HAP-1 (cell line): ENCODE measurements at regions not wholly inside any gene's neighbourhood (a gene's known extent, or its start where the extent isn't known, plus 50 kb on each side); places are given as distances from the start of the nearest gene placed in this dataset.
"Not testable (repeated sequence)": the region's sequence is repeated elsewhere in the genome, so short reads cannot be mapped to it uniquely, and the experiment has no call there.

ENCODE experiments used
- DNase-seq, 2 experiments: peaks; one replicate each; pipeline ENCODE4 v3.0.0-alpha.2; 2016 to 2020; ENCODE audit warnings: low spot score in 2 of 2
- H3K27me3 ChIP-seq: fragments of 250-450 bp; sonication (Bioruptor Pico); 2 replicates; pipeline ENCODE4 v1.5.1; 2020; ENCODE audit warnings: low read depth, mild to moderate bottlenecking, moderate library complexity
- H3K36me3 ChIP-seq: fragments of 250-450 bp; sonication (Bioruptor Pico); replicated peaks from 2 replicates; pipeline ENCODE4 v1.5.1; 2020; ENCODE audit warnings: mild to moderate bottlenecking
- H3K4me1 ChIP-seq: fragments of 250-450 bp; sonication (Bioruptor Pico); 2 replicates; pipeline ENCODE4 v1.5.1; 2020; ENCODE audit warnings: mild to moderate bottlenecking
- H3K4me3 ChIP-seq: fragments of 250-450 bp; sonication (Bioruptor Pico); 2 replicates; pipeline ENCODE4 v1.5.1; 2020; ENCODE audit warnings: mild to moderate bottlenecking, moderate library complexity
- H3K9me3 ChIP-seq: fragments of 250-450 bp; sonication (Bioruptor Pico); 2 replicates; pipeline ENCODE4 v1.5.1; 2020; ENCODE audit warnings: mild to moderate bottlenecking, moderate library complexity
- in situ Hi-C: fragments of 300-500 bp; cut with MboI; formaldehyde crosslinking; loops from 3 replicates; pipeline ENCODE4 v1.14.3; 2020; ENCODE audit warnings: low sequenced_read_pairs, inconsistent platforms, mixed read lengths

DNA sequence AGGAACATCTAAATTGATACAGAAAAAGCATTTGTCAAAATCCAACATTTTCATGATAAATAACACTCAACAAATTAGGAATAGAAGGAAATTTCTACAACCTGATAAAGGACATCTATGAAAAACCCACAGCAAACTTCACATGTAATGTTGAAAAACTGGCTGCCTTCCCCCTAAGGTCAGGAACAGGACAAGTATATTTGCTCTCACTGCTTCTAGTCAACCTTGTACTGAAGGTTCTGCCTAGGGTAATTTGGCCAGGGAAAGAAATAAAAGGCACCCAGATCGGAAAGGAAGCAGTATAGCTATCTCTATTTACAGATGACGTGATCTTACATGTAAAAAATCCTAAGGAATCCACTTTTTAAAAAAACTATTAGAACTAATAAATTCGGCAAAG is 97.1 kb upstream of the USP9X start:
- Histone ChIP-seq H3K36me3 (no peaks in the 10 kb centered on the region), H3K4me3 (no peak overlapping the region), H3K9me3 (no peaks in the 10 kb centered on the region), H3K27me3 (no peaks in the 10 kb centered on the region), H3K4me1 (peaks cover 6% of the 10 kb centered on the region)
- no peak for DNase-seq
- in situ Hi-C loops: no loop called here

DNA sequence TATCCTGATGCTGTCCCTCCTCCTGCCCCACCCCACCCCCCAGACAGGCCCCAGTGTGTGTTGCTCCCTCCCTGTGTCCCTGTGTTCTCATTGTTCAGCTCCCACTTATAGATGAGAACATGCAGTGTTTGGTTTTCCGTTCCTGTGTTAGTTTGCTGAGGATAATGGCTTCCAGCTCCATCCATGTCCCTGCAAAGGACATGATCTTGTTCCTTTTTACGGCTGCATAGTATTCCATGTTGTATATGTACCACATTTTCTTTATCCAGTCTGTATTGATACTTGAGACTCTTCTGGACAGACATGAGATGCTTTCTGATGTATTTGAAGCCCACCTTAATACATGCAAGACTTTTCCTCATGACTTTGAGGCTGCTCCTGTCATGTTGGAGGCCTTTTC is 91.8 kb upstream of the USP9X start:
- H3K27me3 ChIP-seq, DNase-seq, H3K9me3 ChIP-seq, H3K36me3 ChIP-seq, in situ Hi-C loops, H3K4me3 ChIP-seq, H3K4me1 ChIP-seq: not testable (repeated sequence)

DNA sequence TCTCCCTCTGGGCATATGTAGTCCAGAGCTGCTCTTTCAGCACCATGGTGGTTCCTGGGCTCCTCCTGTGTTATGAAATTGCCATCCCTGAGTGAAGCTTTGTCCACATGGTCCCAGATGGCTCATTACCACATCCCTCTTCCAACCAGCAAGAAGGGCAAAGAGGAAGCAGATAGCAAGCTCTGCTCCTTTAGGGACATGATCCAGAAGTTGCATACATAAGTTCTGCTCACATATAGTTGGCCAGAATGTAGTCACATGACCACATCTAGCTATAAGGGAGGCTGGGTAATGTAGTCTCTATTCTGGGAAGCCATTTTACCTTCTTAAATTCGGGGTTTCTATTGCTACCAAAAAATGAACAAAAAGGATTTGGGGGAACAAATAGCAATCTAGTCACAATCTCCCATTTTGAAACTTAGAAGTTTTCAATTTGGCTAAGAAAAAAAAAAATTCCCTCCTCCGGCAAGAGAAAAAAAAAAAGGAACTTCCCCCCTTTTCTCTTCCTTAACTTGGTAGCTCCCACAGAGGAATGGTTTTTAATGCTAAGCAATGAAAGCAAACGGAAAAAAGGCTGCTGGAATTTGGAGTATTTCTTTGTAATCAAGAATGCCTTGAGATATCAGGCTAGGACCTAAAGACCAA is 88.2 kb upstream of the USP9X start:
- H3K27me3 ChIP-seq: no peaks in the 10 kb centered on the region
- DNase-seq: peak; percentile 46 to 91
- no peaks in the 10 kb centered on the region for H3K36me3 ChIP-seq
- H3K9me3 ChIP-seq: no peaks in the 10 kb centered on the region; the same call in 1 of the 2 replicates
- H3K4me3 ChIP-seq: peak overlapping the region; percentile 16
- peaks cover 9% of the 10 kb centered on the region for H3K4me1 ChIP-seq
- in situ Hi-C loops: no loop called here

DNA sequence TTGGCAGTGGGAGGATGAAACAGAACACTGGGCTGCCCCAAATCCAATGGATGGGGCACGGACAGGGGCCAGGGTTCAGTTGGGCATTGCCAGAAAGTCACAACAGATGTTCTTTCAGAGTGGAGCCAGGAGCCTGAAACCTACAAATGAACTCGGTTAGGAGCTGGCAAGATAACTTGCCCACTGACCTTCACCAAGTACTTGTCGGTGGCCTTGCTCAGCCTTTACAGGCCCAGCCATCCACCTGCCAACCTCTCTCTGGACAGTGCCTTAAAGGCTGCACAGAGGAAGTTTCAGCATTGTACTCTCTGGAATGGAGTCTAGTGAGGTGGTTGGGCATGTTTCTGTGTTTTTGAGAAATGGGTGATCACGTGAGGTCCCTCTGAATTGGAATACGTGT is 87.1 kb upstream of the USP9X start:
- Histone ChIP-seq H3K36me3 (no peaks in the 10 kb centered on the region), H3K4me1 (peaks cover 9% of the 10 kb centered on the region), H3K9me3 (no peaks in the 10 kb centered on the region; the same call in 1 of the 2 replicates), H3K4me3 (no peak overlapping the region), H3K27me3 (no peaks in the 10 kb centered on the region)
- in situ Hi-C loops: no loop called here
- DNase-seq: no peak

DNA sequence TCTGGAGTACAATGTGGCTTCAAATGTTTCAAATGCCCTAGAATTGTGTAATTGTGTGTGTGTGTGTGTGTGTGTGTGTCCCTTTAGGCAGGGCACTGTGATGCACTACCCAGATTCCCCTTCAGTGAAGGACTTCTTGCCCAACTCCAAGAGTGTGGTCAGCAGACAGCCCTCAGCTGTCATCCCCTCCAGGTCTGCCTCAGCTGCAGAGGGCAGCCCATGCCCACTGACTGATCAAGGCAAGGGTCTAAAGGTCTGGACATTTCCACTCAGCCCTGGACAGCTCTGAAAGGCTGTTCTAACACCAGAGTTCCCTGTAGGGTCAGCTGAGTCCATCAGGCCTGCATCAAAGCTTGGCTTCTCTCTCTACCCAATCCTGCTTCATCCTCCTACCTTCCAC is 83.9 kb upstream of the USP9X start:
- Histone ChIP-seq H3K9me3 (no peaks in the 10 kb centered on the region), H3K27me3 (no peaks in the 10 kb centered on the region), H3K4me3 (no peak overlapping the region), H3K4me1 (peaks cover 11% of the 10 kb centered on the region), H3K36me3 (no peaks in the 10 kb centered on the region)
- DNase-seq: no peak
- in situ Hi-C loops: no loop called here

DNA sequence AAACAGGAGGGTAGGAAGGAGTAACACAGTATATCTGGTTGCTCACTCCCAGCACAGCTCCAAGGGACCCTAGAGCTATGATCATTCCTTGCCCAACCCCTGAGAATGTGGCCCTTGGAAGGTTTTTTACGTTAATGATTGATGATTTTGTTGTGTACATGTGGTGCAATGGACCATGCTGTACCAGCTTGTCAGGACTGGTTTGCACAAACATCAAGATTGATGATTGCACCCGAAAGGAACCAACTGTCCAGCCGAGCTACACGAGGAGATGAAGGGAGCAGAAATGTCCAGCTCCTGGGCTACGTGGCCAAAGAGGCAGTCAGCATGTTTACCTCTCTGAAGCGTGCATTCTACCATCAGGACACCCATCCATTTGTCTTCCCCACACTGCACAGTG is 83.2 kb upstream of the USP9X start:
- no peaks in the 10 kb centered on the region for H3K27me3 ChIP-seq
- DNase-seq: no peak
- no peak overlapping the region for H3K4me3 ChIP-seq
- in situ Hi-C loops: no loop called here
- H3K36me3 ChIP-seq: no peaks in the 10 kb centered on the region
- peaks cover 8% of the 10 kb centered on the region for H3K4me1 ChIP-seq
- H3K9me3 ChIP-seq: no peaks in the 10 kb centered on the region

DNA sequence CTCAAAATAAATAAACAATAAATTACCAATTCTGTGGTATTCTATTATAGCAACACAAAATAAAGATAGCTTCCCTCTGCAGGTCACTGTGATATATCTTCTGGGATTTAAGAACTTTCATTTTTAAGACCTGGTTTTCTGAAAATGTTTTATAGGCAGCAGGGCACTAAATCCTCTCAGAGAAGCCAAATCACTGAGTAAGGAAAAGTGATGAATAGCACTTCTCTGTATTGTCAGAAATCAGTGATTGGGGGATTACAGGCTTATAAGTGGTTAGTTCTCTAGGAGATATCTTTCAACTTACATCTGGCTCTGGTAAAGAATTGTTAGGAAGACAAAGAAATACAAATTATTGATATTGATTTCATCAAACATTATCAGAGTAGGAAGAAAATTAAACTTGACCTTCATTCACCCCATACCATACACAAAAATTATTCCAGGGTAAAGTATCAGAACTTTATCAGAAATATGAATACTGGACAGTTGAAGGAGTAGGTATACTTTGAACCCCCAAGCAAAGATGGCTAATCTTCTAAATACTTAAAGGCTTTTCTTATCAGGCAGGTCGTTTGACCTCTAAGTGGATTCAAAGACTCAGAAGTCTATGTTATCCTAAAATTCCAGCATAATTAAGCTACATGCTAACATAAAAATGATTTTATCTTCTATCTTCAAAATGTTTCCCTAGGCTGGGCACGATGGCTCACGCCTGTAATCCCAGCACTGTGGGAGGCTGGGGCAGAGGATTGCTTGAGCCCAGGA is 81.6 kb upstream of the USP9X start:
- Histone ChIP-seq H3K4me3 (no peak overlapping the region), H3K4me1 (peaks cover 3% of the 10 kb centered on the region; the same call in 1 of the 2 replicates), H3K36me3 (no peaks in the 10 kb centered on the region), H3K27me3 (no peaks in the 10 kb centered on the region), H3K9me3 (no peaks in the 10 kb centered on the region)
- in situ Hi-C loops: no loop called here
- no peak for DNase-seq

DNA sequence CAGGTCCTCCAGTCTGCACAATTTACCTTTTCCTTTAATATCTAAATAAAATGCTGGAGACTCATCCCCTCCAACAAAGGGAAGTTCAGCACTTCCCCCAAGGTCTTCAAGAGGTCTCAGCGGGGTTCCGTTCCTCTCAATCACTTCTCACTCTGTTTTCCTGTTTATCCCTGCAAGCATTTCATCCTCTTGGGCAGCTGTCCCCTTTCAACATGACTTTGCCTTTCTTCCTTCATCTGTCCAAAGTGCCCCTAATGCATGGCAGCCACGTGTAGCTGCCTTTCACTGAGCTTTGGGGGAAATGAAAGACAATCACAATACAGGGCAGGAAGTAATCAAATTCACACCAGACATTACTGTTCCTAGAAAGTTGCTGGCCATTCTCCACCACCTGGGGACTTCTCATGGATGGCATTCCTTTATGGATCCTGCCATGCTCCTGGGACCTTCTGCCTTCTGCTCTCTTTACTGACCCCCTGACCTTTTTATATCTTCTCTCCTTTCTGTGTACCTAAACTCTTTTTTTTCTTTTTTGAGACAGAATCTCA is 79.7 kb upstream of the USP9X start:
- H3K9me3 ChIP-seq: no peaks in the 10 kb centered on the region
- H3K4me1 ChIP-seq: peaks cover 10% of the 10 kb centered on the region
- in situ Hi-C loops: no loop called here
- no peaks in the 10 kb centered on the region for H3K27me3 ChIP-seq
- no peak overlapping the region for H3K4me3 ChIP-seq
- no peak for DNase-seq
- no peaks in the 10 kb centered on the region for H3K36me3 ChIP-seq

DNA sequence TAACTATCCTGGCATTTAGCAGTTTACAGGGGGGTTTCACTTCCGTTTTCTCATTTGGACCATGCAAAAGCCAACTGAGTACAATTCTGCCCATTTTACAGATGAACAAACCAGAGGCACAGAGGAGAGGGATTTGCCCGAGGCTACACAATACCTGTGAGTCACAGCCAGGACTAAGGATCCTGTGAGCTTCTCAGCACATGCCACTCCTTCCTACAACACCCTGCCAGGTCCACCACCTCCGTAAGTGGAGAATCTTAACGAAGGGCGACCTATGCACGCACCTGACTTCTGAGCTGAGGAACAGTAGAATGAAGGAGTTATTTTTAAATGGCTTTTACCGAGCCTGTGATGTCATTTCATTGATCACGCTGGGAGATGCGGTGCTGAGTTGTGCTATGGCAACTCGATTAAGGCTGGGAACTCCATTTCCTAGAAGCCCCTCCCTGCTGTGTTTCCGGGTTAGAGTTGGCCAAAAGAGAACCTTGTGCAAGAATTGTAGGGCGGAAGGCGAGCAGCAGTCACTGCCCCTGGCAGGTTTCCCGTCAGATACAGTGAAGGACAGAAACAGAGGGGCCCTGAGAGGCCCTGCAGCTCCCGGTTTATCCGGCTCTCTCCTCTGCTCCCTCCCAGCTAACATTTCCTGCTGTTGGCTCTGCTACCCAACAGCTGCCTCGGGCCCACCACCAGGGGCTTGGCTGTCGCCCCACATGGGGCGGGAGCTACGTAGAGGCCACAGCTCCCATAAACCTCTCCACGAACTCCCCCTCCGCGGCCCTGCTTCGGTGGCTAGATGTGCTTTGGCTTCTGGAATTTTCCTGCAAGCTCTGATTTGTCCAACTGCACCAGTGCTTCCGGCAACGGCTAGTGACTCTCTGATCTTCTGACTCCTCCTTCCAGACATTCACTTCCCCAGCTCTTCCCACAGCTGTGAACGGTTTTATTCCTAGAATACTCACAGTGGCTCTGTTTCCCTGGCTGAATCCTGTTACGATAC is 75.1 kb upstream of the USP9X start:
- no peaks in the 10 kb centered on the region for H3K9me3 ChIP-seq
- no peaks in the 10 kb centered on the region for H3K27me3 ChIP-seq
- peaks cover 11% of the 10 kb centered on the region for H3K4me1 ChIP-seq
- no peaks in the 10 kb centered on the region for H3K36me3 ChIP-seq
- H3K4me3 ChIP-seq: no peak overlapping the region
- DNase-seq: peak; percentile 14 to 61
- in situ Hi-C loops: no loop called here

DNA sequence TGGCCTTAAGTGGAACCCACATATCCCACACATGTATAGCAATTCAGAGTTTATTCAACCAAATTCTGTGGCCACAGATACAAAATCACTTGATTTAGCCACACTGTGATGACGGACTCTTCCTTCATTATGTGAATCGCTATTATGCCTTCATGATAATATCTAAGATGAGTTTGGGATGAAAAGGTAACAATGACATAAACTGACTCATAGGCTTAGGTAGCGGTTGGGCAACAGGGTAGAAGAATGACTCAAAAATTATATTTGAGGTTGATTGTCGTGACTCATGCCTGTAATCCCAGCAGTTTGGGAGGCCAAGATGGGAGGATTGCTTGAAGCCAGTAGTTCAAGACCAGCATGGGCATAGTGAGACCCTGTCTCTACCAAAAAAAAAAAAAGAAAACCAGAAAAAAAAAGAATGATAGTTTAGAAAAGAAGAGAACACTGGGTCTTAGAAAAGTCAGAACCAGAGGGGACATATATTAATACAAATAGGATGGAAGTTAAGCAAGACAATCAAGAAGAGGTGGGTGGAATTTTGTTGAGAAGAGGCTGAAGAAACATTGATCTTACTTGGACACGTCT is 70.4 kb upstream of the USP9X start:
- peaks cover 11% of the 10 kb centered on the region for H3K4me1 ChIP-seq

DNA sequence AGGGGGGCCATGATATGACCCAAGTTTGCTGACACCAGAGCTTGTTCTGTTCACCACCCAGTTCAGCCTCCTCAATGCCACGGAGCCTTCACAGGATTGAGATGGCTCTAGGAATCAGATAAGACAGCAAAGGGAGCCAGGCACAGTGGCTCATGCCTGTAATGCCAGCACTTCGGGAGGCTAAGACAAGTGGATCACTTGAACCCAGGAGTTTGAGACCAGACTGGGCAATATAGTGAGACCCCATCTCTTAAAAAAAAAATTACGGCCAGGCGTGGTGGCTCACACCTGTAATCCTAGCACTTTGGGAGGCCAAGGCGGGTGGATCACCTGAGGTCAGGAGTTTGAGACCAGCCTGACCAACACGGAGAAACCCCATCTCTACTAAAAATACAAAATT is 67.5 kb upstream of the USP9X start:
- DNase-seq, H3K27me3 ChIP-seq, H3K36me3 ChIP-seq, in situ Hi-C loops, H3K4me1 ChIP-seq, H3K9me3 ChIP-seq, H3K4me3 ChIP-seq: not testable (repeated sequence)

More for the DNA sequence above, 70.4 kb upstream of the USP9X start:
- in situ Hi-C loops: no loop called here
- H3K36me3 ChIP-seq: no peaks in the 10 kb centered on the region
- no peaks in the 10 kb centered on the region for H3K9me3 ChIP-seq
- no peak overlapping the region for H3K4me3 ChIP-seq
- no peaks in the 10 kb centered on the region for H3K27me3 ChIP-seq
- no peak for DNase-seq

DNA sequence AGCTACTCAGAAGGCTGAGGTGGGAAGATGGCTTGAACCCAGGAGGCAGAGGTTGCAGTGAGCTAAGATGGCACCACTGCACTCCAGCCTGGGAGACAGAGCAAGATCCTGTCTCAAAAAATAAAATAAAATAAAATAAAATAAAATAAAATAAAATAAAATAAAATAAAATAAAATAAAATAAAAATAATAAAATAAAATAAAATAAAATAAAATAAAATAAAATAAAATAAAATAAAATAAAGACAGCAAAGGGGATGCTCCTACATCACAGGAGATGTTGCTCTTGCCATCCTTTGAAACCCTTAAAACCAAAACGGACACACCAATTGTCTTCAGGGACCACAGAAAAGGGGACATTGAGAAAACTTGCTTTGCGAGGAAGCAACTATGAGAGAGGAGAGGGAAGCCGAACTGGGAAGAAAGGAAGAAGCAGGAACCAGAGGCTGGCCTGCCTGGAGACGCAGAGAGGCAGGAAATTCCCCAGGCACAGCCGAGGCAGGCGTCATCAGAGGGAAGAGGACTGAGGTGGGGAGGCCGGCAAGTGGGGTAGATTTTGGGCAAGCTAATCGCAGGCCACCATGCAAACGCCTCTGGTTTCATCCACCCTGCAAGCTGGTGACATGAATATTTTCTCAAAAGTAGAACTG is 66.7 kb upstream of the USP9X start:
- H3K4me1 ChIP-seq, DNase-seq, in situ Hi-C loops, H3K36me3 ChIP-seq, H3K9me3 ChIP-seq, H3K4me3 ChIP-seq, H3K27me3 ChIP-seq: not testable (repeated sequence)

DNA sequence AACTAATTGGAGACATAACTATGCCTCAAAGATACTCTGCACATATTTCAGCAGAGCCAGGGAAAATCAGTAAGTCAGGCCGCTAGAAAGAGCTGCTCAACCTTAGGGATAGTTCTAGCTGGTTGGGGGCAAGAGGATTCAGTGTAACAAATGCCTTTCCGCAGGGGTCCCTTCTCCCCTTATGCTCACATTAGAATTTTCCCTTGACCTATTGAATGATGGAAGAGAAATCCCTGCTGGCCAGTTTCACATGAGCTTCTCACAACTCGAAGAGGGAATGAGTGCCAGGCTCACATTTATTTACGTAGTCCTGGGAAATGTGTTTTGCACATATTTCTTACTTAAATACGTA is 66.2 kb upstream of the USP9X start:
- H3K36me3 ChIP-seq: no peaks in the 10 kb centered on the region
- no peaks in the 10 kb centered on the region for H3K4me1 ChIP-seq
- no peaks in the 10 kb centered on the region for H3K9me3 ChIP-seq

More for the DNA sequence above, 66.2 kb upstream of the USP9X start:
- in situ Hi-C loops: no loop called here
- H3K4me3 ChIP-seq: no peak overlapping the region
- DNase-seq: no peak
- H3K27me3 ChIP-seq: no peaks in the 10 kb centered on the region
